Dermis microvascular lymphatic vessel endothelial cell (primary cell): ENCODE measurements at regions not wholly inside any gene's neighbourhood (a gene's known extent, or its start where the extent isn't known, plus 50 kb on each side); places are given as distances from the start of the nearest gene placed in this dataset.

Source experiments
- DNase-seq, 2 donors: peaks; one replicate each; pipeline versions ENCODE4 v3.0.0 to v3.0.0-alpha.2; 2010; ENCODE audit warnings: low read depth in 2 of 2

DNA sequence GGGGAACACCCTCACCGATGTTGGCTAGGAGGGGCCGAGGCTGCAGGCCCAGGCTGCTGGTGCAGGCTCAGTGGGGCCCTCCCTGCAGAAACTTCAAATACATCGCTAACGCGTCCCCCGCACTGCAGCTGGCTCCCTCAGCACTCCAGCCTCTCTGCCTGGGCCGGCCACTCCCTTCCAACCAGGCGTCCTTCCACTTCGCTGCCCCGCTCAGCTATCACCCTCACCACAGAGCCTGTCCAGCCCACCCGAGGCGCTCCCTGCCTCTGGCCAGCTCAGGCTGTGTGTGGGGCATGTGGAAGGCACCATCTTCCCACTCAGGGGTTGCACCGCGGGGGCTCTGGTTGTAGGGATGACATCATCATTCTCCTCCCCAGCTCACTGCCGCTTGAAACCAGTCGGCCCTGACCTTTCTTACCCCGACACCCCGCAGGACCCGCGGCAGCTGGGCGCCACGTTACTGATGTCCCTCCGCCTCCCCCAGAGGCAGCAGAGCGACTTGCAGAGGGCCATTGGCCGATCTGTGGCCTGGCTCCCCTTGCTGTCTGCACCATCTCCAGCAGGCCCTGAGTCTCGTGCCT lies 199.9 kb upstream of the RTL1 start:
- no peak for DNase-seq

DNA sequence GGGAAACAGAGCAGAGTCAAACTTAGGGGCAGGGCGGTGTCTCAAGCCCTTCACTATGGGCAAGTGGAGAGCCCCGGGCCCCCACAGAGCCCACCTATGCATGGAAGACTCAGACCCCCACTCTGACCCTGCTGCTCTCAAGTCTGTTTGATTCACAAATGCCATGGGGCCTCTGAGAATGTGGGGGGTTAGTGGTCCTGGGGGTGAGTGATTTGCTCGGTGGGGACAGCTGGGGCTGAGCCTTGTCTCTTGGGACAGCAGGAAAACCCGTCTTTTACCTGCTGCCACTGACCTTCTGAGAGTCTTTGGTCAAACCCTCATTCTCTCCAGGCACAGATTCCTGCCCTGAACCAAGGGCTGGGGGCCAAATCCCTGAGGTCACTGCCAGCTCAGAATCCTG lies 201.0 kb upstream of the RTL1 start:
- DNase-seq = no peak

DNA sequence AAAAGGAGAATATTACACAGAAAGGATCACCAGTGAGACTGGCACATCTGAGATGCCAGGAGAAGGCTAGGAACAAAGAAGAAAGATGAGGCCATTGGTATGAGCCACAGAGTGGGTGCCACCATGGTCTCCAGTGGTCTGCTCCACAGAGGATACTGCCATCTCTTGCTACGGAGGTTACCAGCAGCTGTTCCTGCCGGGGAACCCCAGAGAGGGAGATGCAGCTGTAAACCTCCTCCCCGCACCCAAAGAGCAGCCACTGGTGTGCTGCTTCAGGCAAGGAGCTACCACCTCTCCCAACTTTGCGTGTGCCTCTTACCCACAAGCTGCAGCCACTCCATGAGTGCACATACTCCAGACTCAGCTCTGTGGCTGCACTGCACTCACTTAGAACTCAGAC lies 201.5 kb upstream of the RTL1 start:
- DNase-seq = no peak

DNA sequence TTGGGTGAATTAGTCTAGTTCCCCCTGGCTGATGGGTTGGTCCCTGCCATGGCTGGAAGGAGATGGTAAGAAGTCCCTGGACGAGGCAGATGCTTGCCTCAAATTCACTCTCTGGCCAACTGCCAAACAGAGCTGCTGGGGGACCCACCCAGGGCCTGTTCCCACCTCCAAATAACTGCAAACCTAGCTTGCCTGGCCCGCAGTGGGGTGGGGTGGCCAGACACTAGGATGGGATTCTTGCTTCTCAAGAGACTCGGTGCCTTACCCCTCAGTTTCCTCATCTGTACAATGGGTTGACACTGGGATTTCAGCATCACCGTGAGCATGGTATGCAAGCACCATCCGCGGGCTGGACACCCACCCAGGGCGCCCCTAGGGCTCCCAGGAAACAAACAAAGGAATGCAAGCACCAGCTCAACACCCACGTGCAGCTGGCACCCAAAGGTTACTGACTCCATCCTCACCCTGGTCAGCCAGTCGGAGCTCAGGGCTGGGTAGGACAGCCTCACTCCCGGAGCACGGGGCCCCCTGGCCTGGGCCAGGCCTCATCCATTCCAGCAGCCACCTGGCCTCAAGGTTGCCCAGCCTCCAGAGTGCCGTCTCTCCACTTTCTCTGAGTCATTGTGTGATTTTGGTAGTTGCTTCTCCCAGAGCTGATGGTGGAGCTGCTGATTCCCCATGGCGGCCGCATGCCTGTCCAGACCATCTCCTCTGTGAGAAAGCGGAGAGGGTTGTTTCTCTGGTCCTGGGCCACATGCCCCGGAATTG lies 205.2 kb upstream of the RTL1 start:
- DNase-seq = no peak

DNA sequence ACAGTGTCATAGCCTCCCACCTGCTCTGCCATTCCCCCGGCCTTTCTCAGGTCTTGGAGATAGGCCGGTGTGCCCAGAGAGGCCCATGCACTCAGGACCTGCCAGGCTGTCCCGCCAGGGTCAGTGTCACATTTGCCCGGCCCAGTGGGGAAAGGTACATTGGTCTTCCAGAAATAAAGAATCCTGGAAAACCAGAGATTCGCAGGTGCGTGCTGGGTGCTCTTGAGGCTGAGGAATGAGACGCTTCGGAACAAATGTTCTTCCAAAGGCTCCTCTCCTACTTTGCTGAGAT lies 205.8 kb upstream of the RTL1 start:
- DNase-seq = no peak

DNA sequence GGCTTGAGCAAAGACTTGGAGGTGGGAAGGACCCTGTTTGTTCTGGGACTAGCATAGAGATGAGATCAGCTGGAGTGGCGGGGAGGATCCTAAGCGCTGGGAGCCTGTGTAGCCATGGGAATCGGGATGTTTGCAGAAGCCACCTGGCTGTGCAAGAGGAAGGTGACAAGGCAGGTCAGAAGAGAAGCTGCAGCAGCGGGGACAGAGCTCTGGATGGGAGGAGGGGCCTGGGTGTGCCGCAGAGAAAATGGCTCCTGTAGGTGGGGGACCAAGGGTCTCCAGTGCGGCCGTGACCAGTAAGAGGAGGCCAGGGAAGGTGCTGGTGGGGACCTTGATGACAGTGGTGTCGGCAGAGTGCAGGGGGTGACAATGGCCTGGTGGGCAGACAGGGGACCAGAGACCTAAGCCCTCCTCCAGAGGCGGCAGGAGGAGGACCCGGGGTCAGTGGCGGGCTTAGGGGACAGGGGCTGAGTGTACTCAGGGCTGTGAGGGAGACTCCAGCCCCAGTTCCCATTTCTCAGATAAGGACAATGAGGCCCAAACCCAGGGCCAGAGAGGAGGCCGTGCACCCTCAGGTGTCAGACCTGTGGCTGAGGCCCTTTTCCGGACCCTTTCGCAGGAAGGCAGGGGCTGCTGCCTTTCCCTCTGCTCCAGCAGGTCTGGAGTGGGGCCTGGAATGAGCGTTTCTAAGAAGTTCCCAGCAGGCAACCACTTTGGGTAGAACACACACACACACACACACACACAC lies 206.6 kb upstream of the RTL1 start:
- DNase-seq = no peak

GRCh38 chr14:101110729-101111619 lies 207.5 kb upstream of the RTL1 start:
- DNase-seq = no peak

GRCh38 chr14:101111620-101112290 lies 208.2 kb upstream of the RTL1 start:
- DNase-seq = no peak

GRCh38 chr14:101112351-101113107 lies 209.0 kb upstream of the RTL1 start:
- no peak for DNase-seq

DNA sequence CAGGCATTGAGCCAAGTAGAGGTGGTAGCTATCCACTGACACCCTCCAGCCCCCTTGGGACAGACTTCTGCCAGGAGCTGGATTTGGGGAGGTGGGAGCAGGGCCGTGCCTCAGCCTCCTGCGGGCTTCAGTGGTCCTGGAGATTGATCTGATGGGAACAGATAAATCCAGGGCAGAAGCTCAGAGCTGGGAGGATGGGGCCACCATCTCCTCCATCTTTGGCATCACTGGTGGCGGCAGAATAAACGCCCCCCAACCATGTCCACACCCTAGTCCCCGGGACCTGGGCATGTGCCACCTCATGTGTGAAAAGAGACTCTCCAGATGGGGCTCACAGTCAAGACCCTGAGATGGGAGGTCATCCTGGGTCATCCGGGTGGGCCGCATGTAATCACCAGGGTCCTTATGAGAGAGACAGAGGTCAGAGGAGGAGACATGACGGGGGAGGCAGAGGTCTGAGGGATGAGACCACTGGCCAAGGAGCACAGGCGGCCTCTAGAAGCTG lies 209.6 kb upstream of the RTL1 start:
- DNase-seq = no peak

GRCh38 chr14:101113835-101114725 lies 210.6 kb upstream of the RTL1 start:
- no peak for DNase-seq

DNA sequence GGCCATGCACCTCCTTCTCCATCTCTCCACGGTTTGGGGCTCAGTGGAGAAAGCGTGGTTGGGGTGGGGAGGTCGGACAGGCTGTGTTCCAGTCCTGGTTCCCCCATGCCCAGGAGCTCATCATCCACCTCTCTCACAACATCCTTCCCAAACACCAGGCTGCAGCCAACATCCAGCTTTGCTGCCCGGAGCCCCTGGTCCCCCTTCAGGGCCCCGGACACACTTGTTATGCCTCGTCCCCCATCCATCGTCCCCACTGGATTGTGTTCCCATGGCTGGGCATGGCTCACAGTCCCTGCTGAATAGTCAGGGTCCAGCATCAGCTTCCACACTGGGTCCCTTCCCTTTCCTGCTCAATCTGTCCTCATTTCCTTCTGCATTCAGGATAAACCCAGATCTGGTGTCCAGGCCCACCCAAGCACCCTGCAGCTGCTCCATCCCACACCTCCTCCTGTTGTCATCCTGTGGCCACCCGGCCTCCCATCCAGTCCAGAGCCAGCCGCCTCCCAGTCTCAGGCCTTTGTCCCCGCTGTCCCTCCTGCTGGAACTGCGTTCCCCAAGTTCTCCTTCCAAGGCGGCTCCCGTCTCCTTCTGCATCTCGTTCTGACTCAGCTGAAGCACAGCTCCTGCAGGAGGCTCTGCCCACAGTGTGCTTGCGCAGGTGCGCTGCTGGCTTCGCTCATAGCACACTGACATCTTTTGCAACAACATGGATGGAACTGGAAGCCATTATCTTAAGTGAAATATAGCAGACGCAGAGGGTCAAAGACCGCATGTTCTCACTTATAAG lies 211.4 kb upstream of the RTL1 start:
- DNase-seq = no peak

DNA sequence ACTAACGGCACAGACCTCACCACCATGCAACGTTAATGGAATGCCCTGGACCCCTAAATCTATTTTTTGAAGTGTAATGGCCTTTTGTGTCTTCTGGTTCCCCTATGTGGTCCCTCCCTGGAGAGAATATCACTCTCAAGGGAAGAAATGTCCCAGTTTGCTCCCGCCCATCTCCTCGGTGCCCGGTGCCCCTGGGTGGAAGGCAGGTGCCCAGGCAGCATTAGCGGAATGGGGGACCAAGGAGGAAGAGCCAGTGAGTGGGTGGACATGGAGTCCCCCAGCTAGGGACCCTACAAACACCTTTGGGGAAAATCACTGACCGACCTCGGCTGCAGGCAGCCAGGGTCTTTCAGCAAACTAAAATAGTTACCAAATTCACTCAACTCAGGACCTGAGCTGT lies 212.1 kb upstream of the RTL1 start:
- no peak for DNase-seq

DNA sequence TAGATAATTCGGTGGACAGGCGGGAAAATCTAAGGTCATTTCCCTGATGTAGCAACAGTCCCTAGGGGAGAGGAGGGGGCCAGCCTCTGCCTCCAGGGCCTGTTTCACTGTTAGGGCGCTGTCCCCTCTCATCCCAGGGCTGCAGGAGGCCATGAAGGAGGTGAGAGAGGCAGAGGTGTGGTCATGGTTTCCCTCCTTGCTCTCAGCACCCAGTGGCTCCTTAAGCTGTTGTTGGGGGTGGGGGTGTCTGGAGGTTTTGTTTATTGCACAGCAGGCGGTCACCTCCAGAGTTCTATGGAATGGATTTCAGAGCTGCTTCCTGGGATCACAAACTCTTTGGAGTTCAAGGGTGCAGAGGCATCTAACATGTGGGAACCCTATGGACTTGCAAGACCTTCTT lies 212.5 kb upstream of the RTL1 start:
- DNase-seq = no peak

DNA sequence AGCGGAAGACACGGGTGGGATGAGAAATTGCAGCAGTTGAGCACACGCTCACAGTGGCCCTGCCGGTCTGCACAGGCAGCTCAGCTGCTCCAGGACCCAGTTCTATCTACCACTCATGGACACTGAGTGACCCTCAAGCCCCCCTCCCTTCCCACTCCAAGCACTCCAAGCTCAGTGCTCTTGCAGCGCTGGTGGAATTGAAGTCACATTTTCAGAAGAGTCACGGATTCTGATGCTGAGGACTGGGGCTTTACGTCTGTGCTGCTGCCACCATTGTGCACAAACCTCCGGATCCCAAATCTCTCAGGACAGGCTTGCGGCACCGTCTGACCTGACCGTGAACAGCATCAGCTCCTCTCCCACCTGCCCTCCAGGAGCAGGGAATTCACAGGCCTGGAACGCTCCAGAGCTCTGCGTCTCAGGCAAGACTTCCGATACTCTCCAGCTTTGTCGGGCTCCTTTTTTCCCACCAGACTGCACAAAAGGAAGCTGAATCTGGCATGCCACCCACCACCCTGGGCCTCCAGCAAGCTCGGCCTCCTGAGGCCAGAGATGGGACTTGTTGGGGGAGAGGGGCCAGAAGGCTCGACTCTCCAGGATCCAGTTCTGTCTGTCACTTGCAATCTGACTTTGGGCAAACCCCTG lies 213.1 kb upstream of the RTL1 start:
- no peak for DNase-seq

DNA sequence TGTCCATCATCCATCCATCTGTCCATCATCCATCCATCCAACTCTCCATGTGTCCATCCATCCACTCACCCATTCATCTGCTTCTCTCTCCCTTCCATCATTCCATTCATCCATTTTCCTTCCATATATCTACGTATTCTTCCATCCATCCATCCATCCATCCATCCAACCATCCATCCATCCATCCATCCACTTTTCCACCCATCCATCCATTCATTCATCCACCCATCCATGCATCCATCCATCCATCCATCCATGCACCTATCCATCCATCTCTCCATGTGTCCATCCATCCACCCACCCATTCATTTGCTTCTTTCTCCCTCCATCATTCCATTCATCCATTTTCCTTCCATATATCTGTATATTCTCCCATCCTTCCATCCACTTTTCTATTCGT lies 214.0 kb upstream of the RTL1 start:
- DNase-seq = no peak

DNA sequence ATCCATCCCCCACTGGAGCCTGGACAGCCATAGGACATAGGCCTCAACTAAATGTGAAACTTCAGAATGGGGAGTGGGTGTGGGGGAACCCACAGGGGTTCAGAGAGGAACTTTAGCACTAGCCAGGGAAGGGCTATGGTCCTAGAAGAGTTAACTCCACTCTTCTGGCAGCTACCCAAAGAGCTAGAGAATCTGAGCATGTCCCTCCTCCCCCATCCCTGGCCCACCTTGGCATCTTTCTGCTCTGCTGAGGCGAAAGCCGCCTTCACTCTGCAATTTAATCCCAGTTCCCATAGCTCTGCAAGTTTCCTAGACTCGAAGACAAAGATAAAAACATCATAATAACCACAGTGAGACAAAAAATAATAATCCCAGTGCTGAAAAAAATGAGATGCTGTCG lies 214.7 kb upstream of the RTL1 start:
- DNase-seq = no peak
